Fibroblast of pulmonary artery (primary cell): ENCODE measurements at regions not wholly inside any gene's neighbourhood (a gene's known extent, or its start where the extent isn't known, plus 50 kb on each side); places are given as distances from the start of the nearest gene placed in this dataset.

Source experiments
- DNase-seq: peaks from one replicate; pipeline ENCODE4 v3.0.0-alpha.2; 2010; ENCODE audit warnings: low read depth
- H3K4me3 ChIP-seq: replicated peaks from 2 replicates; pipeline ENCODE4 v1.5.1; 2011; ENCODE audit warnings: low read depth, mild to moderate bottlenecking, control low read depth, low read length, moderate library complexity
- TF ChIP-seq, protein P1 (sequence below): IDR thresholded peaks from 2 replicates; pipeline ENCODE4 v1.5.1; 2011; ENCODE audit warnings: mild to moderate bottlenecking, control low read depth, low read length, inconsistent platforms; ENCODE audit errors: missing control alignments

GRCh38 chr6:1047981-1048541 is 263.8 kb upstream of the FOXQ1 start:
- TF ChIP-seq, protein P1, sequence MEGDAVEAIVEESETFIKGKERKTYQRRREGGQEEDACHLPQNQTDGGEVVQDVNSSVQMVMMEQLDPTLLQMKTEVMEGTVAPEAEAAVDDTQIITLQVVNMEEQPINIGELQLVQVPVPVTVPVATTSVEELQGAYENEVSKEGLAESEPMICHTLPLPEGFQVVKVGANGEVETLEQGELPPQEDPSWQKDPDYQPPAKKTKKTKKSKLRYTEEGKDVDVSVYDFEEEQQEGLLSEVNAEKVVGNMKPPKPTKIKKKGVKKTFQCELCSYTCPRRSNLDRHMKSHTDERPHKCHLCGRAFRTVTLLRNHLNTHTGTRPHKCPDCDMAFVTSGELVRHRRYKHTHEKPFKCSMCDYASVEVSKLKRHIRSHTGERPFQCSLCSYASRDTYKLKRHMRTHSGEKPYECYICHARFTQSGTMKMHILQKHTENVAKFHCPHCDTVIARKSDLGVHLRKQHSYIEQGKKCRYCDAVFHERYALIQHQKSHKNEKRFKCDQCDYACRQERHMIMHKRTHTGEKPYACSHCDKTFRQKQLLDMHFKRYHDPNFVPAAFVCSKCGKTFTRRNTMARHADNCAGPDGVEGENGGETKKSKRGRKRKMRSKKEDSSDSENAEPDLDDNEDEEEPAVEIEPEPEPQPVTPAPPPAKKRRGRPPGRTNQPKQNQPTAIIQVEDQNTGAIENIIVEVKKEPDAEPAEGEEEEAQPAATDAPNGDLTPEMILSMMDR: no peak
- H3K4me3 ChIP-seq: no peak overlapping the region
- no peak for DNase-seq

DNA sequence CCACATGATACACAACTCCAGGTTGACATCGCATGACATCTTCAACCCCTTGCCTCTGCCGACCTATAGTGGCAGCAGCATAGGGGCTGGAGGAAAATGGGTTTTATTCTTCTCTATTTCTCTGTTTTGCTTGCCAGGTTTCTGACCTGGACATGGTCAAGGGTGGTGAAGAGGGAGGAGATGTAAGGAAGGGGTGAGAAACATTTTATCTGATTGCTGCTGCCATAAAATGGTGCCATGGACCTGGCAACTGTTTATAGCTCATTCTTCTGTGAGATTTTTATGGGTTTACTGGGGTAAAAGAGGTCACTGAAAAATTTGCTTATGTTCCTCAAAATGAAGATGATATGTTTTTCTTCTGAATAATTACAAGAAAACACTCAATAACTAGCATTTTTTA is 266.7 kb upstream of the FOXQ1 start:
- no peak overlapping the region for H3K4me3 ChIP-seq
- TF ChIP-seq, protein P1: no peak

GRCh38 chr6:1044040-1044836 is 267.7 kb upstream of the FOXQ1 start:
- H3K4me3 ChIP-seq: no peak overlapping the region
- no peak for DNase-seq
- TF ChIP-seq, protein P1: no peak

More for the DNA sequence above, 266.7 kb upstream of the FOXQ1 start:
- no peak for DNase-seq

GRCh38 chr6:1043458-1043836 is 268.5 kb upstream of the FOXQ1 start:
- TF ChIP-seq, protein P1: no peak
- no peak overlapping the region for H3K4me3 ChIP-seq
- DNase-seq: no peak

- TF ChIP-seq, protein P1: no peak
- H3K4me3 ChIP-seq: no peak overlapping the region
- no peak for DNase-seq
Observed at GRCh38 chr6:1042583-1043457, 269.1 kb upstream of the FOXQ1 start.

DNA sequence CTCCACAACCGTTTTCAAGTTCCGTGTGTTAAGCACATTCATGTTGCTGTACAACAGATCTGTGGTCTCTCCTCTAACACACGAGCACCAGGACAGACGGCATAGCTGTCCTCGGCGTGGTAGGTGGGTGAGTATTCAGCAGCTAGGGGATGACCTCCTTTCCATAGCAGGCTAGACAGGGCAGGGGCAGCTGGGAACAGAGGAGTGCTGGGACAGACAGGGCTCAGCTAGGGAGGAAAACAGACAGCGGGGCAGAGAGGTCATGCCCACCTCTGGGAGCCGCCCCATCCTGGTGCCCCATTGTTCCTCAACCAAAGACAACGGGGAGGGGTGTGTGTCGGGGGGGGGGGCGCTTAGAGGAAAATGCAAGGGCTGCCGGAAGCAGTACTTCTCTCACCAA is 271.5 kb upstream of the FOXQ1 start:
- DNase-seq: no peak
- H3K4me3 ChIP-seq: no peak overlapping the region
- TF ChIP-seq, protein P1: no peak
